Muscle of back (tissue), 3 donors: ENCODE measurements at regions not wholly inside any gene's neighbourhood (a gene's known extent, or its start where the extent isn't known, plus 50 kb on each side); places are given as distances from the start of the nearest gene placed in this dataset.

ENCODE experiments used
- DNase-seq, 3 donors: peaks; one replicate each; pipeline versions ENCODE4 v3.0.0 to v3.0.0-alpha.2; 2013

DNA sequence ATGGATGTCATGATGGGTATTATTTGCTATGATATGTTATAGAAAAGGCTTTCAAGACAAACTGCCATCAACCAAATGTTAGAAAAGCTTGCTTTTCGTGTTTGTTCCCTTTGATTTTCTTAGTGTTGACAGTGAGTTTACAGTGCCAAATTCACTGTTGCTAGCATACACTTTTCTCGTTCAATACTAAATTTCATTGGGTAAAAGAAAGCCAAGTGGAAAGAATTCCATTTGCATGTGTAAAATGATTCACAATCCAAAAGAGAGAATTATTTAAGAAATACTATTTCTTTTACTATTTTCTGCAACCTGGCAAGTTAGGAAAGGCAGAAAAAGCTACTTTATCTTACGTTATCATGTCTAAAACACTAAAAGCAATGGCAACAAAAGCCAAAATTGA, 301.4 kb downstream of the OTOL1 start:
- DNase-seq = peak in 2 of 3 donors; percentile 24 to 26

DNA sequence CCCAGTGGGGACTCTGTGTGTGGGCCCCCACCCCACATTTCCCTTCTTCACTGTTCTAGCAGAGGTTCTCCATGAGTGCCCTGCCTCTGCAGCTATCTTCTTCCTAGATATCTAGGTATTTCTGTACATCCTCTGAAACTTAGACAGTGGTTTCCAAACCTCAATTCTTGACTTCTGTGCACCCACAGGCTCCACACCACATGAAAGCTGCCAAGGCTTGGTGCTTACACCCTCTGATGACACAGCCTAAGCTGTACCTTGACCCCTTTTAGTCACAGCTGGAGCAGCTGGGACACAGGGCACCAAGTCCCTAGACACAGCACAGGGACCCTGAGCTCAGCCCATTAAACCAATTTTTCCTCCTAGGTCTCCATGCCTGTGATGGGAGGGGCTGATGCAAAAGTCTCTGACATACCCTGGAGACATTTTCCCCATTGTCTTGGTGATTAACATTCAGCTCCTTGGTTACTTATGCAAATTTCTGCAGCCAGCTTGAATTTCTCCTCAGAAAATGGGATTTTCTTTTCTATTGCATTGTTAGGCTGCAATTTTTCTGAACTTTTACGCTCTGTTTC, 304.5 kb downstream of the OTOL1 start:
- DNase-seq = no peak

GRCh38 chr3:161818106-161818505, 321.5 kb downstream of the OTOL1 start:
- no peak for DNase-seq

GRCh38 chr3:161821591-161821990, 325.0 kb downstream of the OTOL1 start:
- peak in 1 of 3 donors; percentile 9 for DNase-seq

GRCh38 chr3:161822291-161822690, 325.7 kb downstream of the OTOL1 start:
- peak in 1 of 3 donors; percentile 38 for DNase-seq

DNA sequence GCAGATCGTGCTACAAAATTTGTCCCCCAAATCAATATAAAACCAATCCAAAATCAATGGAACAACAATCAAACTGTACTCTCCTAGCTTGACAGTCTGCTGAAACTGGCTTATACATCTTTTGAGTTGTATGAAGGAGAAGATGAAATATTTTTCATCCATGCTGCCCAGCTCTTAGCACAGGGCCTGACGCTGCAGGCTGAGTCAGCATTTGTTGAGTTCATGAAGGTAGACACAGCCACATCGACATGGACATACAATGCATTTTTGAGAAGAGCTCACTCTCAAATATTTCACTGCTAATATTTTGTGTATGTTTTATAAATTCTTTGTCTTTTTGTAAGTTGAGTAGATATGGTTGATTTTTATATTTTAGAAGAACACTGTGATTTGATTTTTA, 327.3 kb downstream of the OTOL1 start:
- DNase-seq = no peak

GRCh38 chr3:161838021-161838420, 341.4 kb downstream of the OTOL1 start:
- no peak for DNase-seq

DNA sequence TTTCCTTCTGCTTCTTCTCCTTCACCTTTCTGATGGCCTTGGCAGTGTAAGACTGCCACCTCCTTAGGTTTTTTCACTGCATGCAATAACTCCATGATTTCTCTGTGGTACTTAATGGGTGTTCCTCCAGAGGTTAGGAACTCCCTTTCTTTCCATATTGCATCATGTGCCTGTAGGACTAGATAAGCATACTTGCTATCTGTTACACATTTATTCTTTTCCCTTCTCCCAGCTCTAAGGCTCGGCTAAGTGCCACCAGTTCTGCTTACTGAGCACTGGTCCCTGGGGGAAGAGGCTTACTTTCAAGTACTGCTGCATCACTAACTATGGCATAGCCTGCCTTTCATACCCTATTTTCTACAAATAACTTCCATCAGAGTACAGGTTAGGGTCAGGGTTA, 351.8 kb downstream of the OTOL1 start:
- no peak for DNase-seq

- DNase-seq = peak; percentile 11 to 51 (median 26)
These were observed 355.4 kb downstream of the OTOL1 start for GRCh38 chr3:161851941-161852566.

DNA sequence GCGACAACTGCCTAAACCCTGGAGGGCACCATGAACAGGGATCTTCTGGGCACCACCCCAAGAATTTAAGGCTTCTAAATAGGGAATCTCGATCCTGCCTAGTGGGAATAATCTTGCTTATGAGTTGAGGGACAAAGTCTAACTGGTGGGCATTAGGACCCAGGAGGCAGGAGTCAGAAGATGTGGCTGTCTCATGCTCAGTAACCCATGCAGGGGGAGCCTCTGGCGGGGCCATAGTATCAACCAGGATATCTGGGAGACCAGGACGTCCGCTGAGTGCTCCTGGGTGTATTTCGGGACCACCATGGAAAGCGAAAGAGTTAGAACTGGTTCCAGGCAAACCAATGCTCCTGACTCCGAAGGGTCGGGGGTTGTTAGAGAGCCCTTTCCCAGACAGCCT, 356.1 kb downstream of the OTOL1 start:
- DNase-seq = no peak

- DNase-seq = peak in 2 of 3 donors; percentile 12 to 30
These were observed 357.7 kb downstream of the OTOL1 start for GRCh38 chr3:161854232-161854771.

DNA sequence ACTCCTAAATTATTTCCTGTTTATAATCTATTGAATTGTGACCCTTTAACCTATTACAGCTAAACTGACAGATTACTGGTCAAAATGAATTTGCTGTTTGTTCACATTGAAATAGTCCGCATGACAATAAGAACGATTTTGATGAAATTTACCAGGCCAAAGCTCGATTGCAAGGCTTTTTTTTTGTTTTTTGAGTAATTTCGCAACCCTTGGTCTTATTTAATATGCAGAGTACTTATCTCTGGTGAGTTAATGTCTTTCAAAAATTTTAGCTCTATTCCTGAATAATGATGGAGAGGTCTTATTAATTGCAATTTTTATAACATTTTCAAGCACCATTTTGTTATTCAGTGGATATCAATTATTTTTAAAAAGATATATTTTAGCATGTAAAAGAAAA, 362.4 kb downstream of the OTOL1 start:
- DNase-seq = no peak

GRCh38 chr3:161859865-161860450, 363.4 kb downstream of the OTOL1 start:
- no peak for DNase-seq

GRCh38 chr3:161863775-161864174, 367.2 kb downstream of the OTOL1 start:
- no peak for DNase-seq

DNA sequence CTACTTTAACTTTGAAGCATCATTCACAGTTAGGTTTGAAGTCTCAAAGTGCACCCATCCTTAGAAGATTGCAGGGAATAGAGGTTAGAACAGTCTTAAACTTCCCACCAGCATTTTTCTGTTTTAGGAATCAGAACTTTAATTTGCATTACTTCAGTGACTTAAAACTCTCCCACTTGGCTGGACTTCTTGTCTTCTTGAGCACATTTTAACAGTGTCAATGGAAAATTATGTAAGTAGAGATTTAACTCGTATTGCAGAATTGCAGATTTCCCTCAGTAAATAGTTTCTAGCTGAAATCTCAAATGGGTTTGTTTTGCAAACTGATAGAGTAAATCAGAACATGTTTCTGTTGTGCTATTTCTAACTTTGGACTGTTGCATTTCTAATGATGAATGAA, 369.6 kb downstream of the OTOL1 start:
- peak; percentile 31 to 61 (median 42) for DNase-seq

- DNase-seq = no peak
These were observed 378.9 kb downstream of the OTOL1 start for GRCh38 chr3:161875483-161875882.

DNA sequence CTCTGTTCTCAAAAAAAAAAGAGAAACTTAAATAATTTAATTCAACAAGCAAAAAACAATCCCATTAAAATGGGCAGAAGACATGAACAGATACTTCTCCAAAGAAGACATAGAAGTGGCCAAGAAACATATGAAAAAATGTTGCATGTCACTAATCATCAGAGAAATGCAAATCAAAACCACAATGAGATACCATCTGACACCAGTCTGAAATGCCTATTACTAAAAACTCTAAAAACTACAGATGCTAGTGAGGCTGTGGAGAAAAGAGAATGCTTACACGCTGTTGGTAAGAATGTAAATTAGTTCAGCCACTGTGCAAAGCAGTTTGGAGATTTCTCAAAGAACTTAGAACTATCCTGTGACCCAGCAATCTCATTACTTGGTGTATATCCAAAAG, 382.9 kb downstream of the OTOL1 start:
- no peak for DNase-seq

GRCh38 chr3:161884830-161885229, 388.2 kb downstream of the OTOL1 start:
- no peak for DNase-seq

GRCh38 chr3:161890147-161890625, 393.6 kb downstream of the OTOL1 start:
- peak in 1 of 3 donors; percentile 69 for DNase-seq

DNA sequence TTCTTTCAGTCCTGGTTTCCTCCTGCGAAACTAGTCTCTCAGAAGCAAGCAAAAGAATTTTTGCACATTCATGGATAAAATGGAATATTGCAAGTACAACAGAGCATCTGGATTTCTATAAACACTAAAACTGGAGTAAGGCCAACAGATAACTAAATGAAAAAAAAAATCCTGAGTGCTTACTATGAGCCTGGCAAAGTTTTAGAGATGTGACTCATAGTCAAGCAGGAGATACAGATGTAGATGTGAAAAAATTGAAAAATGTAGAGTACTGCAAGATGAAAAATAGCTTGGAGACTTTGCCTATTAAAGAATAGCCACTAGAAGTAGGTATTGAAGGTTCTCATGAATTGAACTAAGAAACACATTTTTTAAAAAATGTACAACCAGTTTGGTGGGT, 397.4 kb downstream of the OTOL1 start:
- peak; percentile 24 to 44 (median 41) for DNase-seq

DNA sequence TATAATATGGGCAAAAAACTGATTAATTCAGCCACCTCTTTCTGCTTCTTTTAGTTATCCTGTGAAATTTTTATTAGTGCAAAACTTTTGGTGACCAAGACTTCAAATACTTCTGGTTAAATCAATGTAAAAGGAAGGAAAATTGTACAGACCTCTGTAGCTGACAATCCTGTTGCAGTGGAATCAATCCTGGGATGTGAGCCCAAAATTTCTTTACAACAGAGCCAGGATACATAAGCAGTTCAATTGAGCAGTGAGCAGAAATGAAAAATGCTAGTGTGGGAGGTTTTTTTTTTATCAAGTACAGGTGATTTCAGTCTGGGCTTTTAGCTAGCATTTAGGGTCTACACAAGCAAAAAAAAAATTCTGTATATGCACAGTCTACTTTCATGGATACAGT, 398.0 kb downstream of the OTOL1 start:
- DNase-seq = peak; percentile 45 to 76 (median 63)

DNA sequence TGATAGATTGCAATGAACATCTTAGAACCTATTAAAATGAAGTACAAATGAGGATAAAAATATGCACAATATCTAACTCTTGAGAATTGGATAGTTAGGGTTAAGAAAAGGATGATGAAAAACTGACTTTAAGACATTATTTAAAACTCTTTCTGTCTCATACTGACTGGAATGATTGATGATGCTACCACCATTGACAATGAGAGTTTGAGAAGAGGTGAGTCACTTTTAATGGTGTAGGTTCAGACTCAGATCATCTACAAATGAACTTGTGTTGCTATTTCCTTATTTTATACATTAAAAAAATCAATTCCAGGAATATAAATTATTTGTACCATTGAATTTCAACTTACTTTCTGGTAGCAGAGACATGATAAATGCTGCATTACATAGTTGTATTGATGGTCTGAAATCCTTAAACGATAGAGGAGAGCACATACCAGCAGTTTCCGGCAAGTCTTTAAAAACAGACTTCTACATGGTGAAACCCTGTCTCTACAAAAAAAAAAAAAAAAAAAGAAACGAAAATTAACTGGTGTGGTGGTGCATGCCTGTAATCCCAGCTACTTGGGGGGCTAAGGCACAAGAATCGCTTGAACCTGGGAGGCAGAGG, 409.0 kb downstream of the OTOL1 start:
- no peak for DNase-seq
